ENCODE measurements at regions not wholly inside any gene's neighbourhood (a gene's known extent, or its start where the extent isn't known, plus 50 kb on each side); places are given as distances from the start of the nearest gene placed in this dataset.

DNA sequence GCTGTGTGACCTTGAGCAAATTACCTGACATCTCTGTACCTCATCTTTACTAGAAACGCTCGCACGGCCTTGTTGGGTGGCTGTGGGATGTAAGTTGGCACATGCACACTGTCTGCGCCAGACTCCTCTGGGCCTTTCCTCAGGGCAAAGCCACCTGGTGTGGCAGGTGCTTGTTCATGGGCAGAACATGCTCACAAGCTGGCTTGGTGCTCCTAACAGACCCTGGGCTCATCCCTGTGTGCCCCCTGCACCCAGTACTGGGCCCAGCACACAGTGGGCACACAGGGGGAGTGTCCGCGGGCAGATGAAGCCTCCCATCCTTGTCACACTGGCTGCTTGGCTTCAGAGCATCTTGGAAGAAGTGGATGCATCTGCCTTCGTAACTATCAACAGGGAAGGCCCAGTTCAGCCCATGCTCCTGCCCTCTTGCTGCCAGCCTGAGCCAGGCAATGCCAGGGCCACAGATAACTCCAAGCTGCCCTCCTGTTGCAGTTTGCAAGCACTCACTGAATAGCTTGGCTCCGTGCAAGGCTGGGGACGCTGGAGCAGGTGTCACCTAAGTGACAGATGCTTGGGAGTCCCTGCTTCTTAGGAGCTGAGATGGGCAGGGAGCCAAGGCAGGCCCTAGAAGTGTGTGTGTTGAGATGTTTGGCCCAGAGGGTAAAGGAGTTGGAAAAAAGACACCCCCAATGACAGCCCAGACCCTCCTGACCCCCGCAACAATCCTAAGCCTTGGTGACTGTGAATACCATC, 123.9 kb downstream of the TUBA3C start:
- no peak for TF ChIP-seq CTCF (IDR thresholded peaks at IDR 0.05)
- H3K27me3 Mint-ChIP-seq (ENCODE audit: insufficient read depth): peaks cover 1% of the 10 kb centered on the region
- H3K4me3 Mint-ChIP-seq: no peak overlapping the region
- no peaks in the 10 kb centered on the region for H3K36me3 Mint-ChIP-seq (ENCODE audit: low read depth)
- H3K9me3 Mint-ChIP-seq: peaks cover 59% of the 10 kb centered on the region
- no peak overlapping the region for H3K27ac Mint-ChIP-seq
- no peaks in the 10 kb centered on the region for H3K4me1 Mint-ChIP-seq (ENCODE audit: low read depth)
- DNase-seq: no peak

DNA sequence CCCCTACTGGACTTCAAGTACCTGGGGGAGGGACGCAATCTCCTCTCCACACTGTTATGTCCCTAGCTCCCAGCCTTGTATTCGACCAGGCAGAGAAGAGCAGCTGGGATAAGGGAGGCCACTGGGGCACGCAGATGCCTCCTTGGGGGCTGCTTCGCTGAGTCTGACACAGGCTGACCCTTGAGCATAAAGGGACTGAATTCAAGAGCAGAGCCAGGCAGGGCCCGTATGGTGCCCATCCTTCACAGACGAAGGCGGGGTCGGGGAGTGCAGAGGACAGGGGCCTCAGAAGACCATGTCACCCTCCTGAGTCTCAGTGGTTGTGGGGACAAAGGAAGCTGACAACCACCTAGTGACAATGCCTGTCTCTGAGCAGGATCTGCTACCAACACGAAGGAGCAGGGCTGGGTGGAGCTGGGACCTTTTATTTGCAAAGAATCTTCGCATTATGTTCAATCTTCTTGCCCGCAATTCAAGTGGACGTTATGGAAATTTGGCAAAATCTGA, 124.6 kb downstream of the TUBA3C start:
- Mint-ChIP-seq H3K4me3 (no peak overlapping the region), H3K36me3 (ENCODE audit: low read depth) (peaks cover 5% of the 10 kb centered on the region), H3K4me1 (ENCODE audit: low read depth) (no peaks in the 10 kb centered on the region), H3K27ac (no peak overlapping the region), H3K27me3 (ENCODE audit: insufficient read depth) (peaks cover 1% of the 10 kb centered on the region), H3K9me3 (peaks cover 59% of the 10 kb centered on the region)
- TF ChIP-seq CTCF (IDR thresholded peaks at IDR 0.05): no peak
- no peak for DNase-seq

GRCh38 chr13:19056355-19056880, 125.2 kb downstream of the TUBA3C start:
- peaks cover 59% of the 10 kb centered on the region for H3K9me3 Mint-ChIP-seq
- peaks cover 9% of the 10 kb centered on the region for H3K36me3 Mint-ChIP-seq (ENCODE audit: low read depth)
- no peak overlapping the region for H3K27ac Mint-ChIP-seq
- H3K4me3 Mint-ChIP-seq: no peak overlapping the region
- H3K4me1 Mint-ChIP-seq (ENCODE audit: low read depth): no peaks in the 10 kb centered on the region
- no peak for TF ChIP-seq CTCF (IDR thresholded peaks at IDR 0.05)
- H3K27me3 Mint-ChIP-seq (ENCODE audit: insufficient read depth): peaks cover 1% of the 10 kb centered on the region
- no peak for DNase-seq

- H3K4me1 Mint-ChIP-seq (ENCODE audit: low read depth): no peaks in the 10 kb centered on the region
- no peak overlapping the region for H3K27ac Mint-ChIP-seq
- H3K4me3 Mint-ChIP-seq: no peak overlapping the region
- peaks cover 65% of the 10 kb centered on the region for H3K9me3 Mint-ChIP-seq
- no peak for DNase-seq
- H3K27me3 Mint-ChIP-seq (ENCODE audit: insufficient read depth): peaks cover 1% of the 10 kb centered on the region
- no peak for TF ChIP-seq CTCF (IDR thresholded peaks at IDR 0.05)
- H3K36me3 Mint-ChIP-seq (ENCODE audit: low read depth): peaks cover 9% of the 10 kb centered on the region
Observed at GRCh38 chr13:19055611-19056010, 126.0 kb downstream of the TUBA3C start.

DNA sequence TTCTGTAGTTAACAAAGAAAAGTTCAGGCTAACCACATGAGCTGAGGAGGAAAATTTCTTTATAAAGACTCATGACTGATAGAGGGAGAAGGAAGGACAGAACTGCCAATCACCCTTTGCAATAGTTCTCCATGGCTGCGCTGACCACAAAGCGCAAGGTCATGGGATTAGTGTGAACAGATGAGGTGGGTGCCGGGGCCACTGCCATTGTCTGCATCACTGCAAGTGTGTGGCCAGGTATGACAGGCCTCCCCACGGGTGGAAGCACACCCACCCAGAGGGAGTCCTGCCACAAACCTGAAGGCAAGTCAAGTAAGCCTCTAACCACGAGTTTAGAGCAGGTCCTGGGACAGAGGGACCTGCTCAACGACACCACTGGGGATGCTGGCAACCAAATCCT, 128.1 kb downstream of the TUBA3C start:
- Mint-ChIP-seq H3K4me3 (no peak overlapping the region), H3K4me1 (ENCODE audit: low read depth) (no peaks in the 10 kb centered on the region), H3K9me3 (peaks cover 67% of the 10 kb centered on the region), H3K27me3 (ENCODE audit: insufficient read depth) (no peaks in the 10 kb centered on the region; the same call in 1 of the 2 replicates), H3K36me3 (ENCODE audit: low read depth) (peaks cover 9% of the 10 kb centered on the region), H3K27ac (no peak overlapping the region)
- no peak for TF ChIP-seq CTCF (IDR thresholded peaks at IDR 0.05)
- no peak for DNase-seq
